IMR-90 (cell line): ENCODE measurements at regions not wholly inside any gene's neighbourhood (a gene's known extent, or its start where the extent isn't known, plus 50 kb on each side); places are given as distances from the start of the nearest gene placed in this dataset.

ENCODE experiments used
- ATAC-seq: fragments of 200-7000 bp; cut with Tn5 transposase; 2 replicates; pipeline ENCODE4 v1.9.1; 2020; ENCODE audit warnings: low read depth, mild to moderate bottlenecking, moderate library complexity
- BruUV-seq: library from RNA; stranded (reverse); fragments of 400-500 nt; replicated peaks from 2 replicates; lab custom pipeline; 2021; lab: Mats Ljungman, UMichigan
- CTCF ChIA-PET: fragments of 300-600 bp; formaldehyde crosslinking; extraction: SDS; loops from one replicate; lab custom pipeline; 2021; ENCODE audit warnings: antibody characterized with exemption; lab: Yijun Ruan, JAX
- POLR2A ChIA-PET: fragments of 300-600 bp; sonication (Branson Sonifier 250); formaldehyde crosslinking; loops from one replicate; lab custom pipeline; 2022; ENCODE audit warnings: antibody characterized with exemption; ENCODE audit not compliant: unreplicated experiment; lab: Charles Lee
- DNase-seq: peaks from one replicate; pipeline ENCODE4 v3.0.0; 2013
- H2AFZ ChIP-seq: replicated peaks from 2 replicates; pipeline ENCODE3; 2013; ENCODE audit warnings: low read length, mild to moderate bottlenecking; ENCODE audit not compliant: poor library complexity
- H2AK5ac ChIP-seq: 2 replicates; pipeline ENCODE4 v1.6.1; 2013; ENCODE audit warnings: low read depth, low read length, inconsistent platforms
- H2AK9ac ChIP-seq: replicated peaks from 2 replicates; pipeline ENCODE3; 2013; ENCODE audit warnings: mild to moderate bottlenecking, low read depth, low read length, moderate library complexity; ENCODE audit not compliant: poor library complexity
- H2BK120ac ChIP-seq: 2 replicates; pipeline ENCODE4 v1.6.1; 2013; ENCODE audit warnings: low read depth, low read length, inconsistent platforms
- H2BK15ac ChIP-seq: 3 replicates; pipeline ENCODE4 v1.6.1; 2013; ENCODE audit warnings: low read depth, low read length, inconsistent platforms
- H2BK20ac ChIP-seq: 2 replicates; pipeline ENCODE4 v1.6.1; 2013; ENCODE audit warnings: low read depth, mild to moderate bottlenecking, inconsistent platforms, low read length, moderate library complexity
- H2BK5ac ChIP-seq: 2 replicates; pipeline ENCODE4 v1.6.1; 2013; ENCODE audit warnings: mild to moderate bottlenecking, low read depth, low read length, inconsistent platforms; ENCODE audit not compliant: poor library complexity, severe bottlenecking
- H3K14ac ChIP-seq: replicated peaks from 2 replicates; pipeline ENCODE4 v1.6.1; 2013; ENCODE audit warnings: low read depth, low read length, inconsistent platforms
- H3K18ac ChIP-seq: 2 replicates; pipeline ENCODE4 v1.6.1; 2013; ENCODE audit warnings: low read depth, low read length, control low read depth
- H3K23ac ChIP-seq: 2 replicates; pipeline ENCODE4 v1.6.1; 2013; ENCODE audit warnings: low read depth, low read length, inconsistent platforms
- H3K27ac ChIP-seq: 2 replicates; pipeline ENCODE4 v1.5.1; 2013; ENCODE audit warnings: mild to moderate bottlenecking, control low read depth, low read length; ENCODE audit not compliant: insufficient read depth
- H3K27me3 ChIP-seq: 2 replicates; pipeline ENCODE4 v1.6.1; 2013; ENCODE audit warnings: low read length; ENCODE audit not compliant: control insufficient read depth, insufficient read depth
- H3K36me3 ChIP-seq: 2 replicates; pipeline ENCODE4 v1.6.1; 2013; ENCODE audit warnings: low read length, mixed read lengths; ENCODE audit not compliant: control insufficient read depth, insufficient read depth
- H3K4ac ChIP-seq: 2 replicates; pipeline ENCODE4 v1.6.1; 2013; ENCODE audit warnings: low read depth, low read length, inconsistent platforms
- H3K4me1 ChIP-seq: 2 replicates; pipeline ENCODE4 v1.6.1; 2013; ENCODE audit warnings: low read length, mixed read lengths; ENCODE audit not compliant: control insufficient read depth, insufficient read depth
- H3K4me2 ChIP-seq: 2 replicates; pipeline ENCODE4 v1.6.1; 2013; ENCODE audit warnings: low read depth, mild to moderate bottlenecking, control low read depth, low read length, moderate library complexity
- H3K4me3 ChIP-seq: 2 replicates; pipeline ENCODE4 v1.5.1; 2013; ENCODE audit warnings: low read depth, mild to moderate bottlenecking, control low read depth, low read length, moderate library complexity; ENCODE audit not compliant: insufficient read depth
- H3K56ac ChIP-seq: 2 replicates; pipeline ENCODE4 v1.6.1; 2013; ENCODE audit warnings: low read length, inconsistent platforms; ENCODE audit not compliant: insufficient read depth; ENCODE audit errors: extremely low read depth
- H3K79me1 ChIP-seq, 2 experiments: 2 replicates each; pipeline ENCODE4 v1.6.1; 2013; ENCODE audit warnings: low read length in 2 of 2, inconsistent platforms in 1 of 2, low read depth in 1 of 2
- H3K9ac ChIP-seq: 2 replicates; pipeline ENCODE4 v1.6.1; 2013; ENCODE audit warnings: low read depth, low read length, control low read depth
- H3K9me1 ChIP-seq: 2 replicates; pipeline ENCODE4 v1.6.1; 2013; ENCODE audit warnings: low read length, inconsistent platforms; ENCODE audit not compliant: insufficient read depth
- H3K9me3 ChIP-seq: 2 replicates; pipeline ENCODE4 v1.6.1; 2013; ENCODE audit warnings: low read length; ENCODE audit not compliant: control insufficient read depth, insufficient read depth
- H4K20me1 ChIP-seq: 2 replicates; pipeline ENCODE4 v1.6.1; 2013; ENCODE audit warnings: low read length, inconsistent platforms; ENCODE audit not compliant: insufficient read depth
- H4K5ac ChIP-seq: 2 replicates; pipeline ENCODE4 v1.6.1; 2013; ENCODE audit warnings: mild to moderate bottlenecking, low read depth, low read length, control low read depth
- H4K8ac ChIP-seq, 2 experiments: 2 replicates each; pipeline ENCODE4 v1.6.1; 2013; ENCODE audit warnings: low read depth in 2 of 2, low read length in 2 of 2, control low read depth in 1 of 2, inconsistent platforms in 1 of 2
- H4K91ac ChIP-seq: 2 replicates; pipeline ENCODE4 v1.6.1; 2013; ENCODE audit warnings: low read depth, low read length, inconsistent platforms; ENCODE audit not compliant: insufficient read depth
- CEBPB ChIP-seq: IDR thresholded peaks from 2 replicates; pipeline ENCODE4 v1.6.1; 2012; ENCODE audit warnings: low read depth, low read length, improper control_type of control experiment
- MXI1 ChIP-seq: IDR thresholded peaks from 2 replicates; pipeline ENCODE4 v1.6.1; 2012; ENCODE audit warnings: low read depth, mild to moderate bottlenecking, low read length, moderate library complexity, borderline replicate concordance
- RCOR1 ChIP-seq: IDR thresholded peaks from 2 replicates; pipeline ENCODE4 v1.6.1; 2012; ENCODE audit warnings: mild to moderate bottlenecking, low read length, improper control_type of control experiment; ENCODE audit not compliant: insufficient replicate concordance
- RFX5 ChIP-seq: IDR thresholded peaks from 2 replicates; pipeline ENCODE4 v1.8.0; 2012; ENCODE audit warnings: low read depth, mild to moderate bottlenecking, low read length, moderate library complexity
- SMC3 ChIP-seq: fragments of 150-350 bp; IDR thresholded peaks from 2 replicates; pipeline ENCODE4 v1.6.1; 2016; ENCODE audit warnings: low read depth, mild to moderate bottlenecking, antibody characterized with exemption, low read length, moderate library complexity
- WGBS, 2 experiments: methylation state at CpG; one replicate each; pipeline versions ENCODE4 v1.1.5 to v1.1.7; 2013; ENCODE audit warnings: missing lambda C conversion rate in 2 of 2; ENCODE audit not compliant: insufficient read length in 1 of 2; ENCODE audit errors: extremely low coverage in 2 of 2; 5-methylcytosine and 5-hydroxymethylcytosine counted together
- dilution Hi-C: fragments of 300-500 bp; cut with HindIII; formaldehyde crosslinking; loops from one replicate; pipeline ENCODE4 v1.14.3; 2018; ENCODE audit warnings: low sequenced_read_pairs; ENCODE audit not compliant: unreplicated experiment
- in situ Hi-C: fragments of 300-500 bp; cut with MboI; formaldehyde crosslinking; loops from 3 replicates; pipeline ENCODE4 v1.14.3; 2019; ENCODE audit warnings: low sequenced_read_pairs, inconsistent platforms, mixed read lengths
- intact Hi-C: fragments of 100-400 bp; cut with micrococcal nuclease; formaldehyde crosslinking; loops from 2 replicates; pipeline ENCODE4 v1.10.0; 2022
- TF ChIP-seq, protein P1 (sequence below): conservative IDR thresholded peaks from 2 replicates; pipeline ENCODE4 v1.5.1; 2012; ENCODE audit warnings: mild to moderate bottlenecking, low read depth, low read length, improper control_type of control experiment

DNA sequence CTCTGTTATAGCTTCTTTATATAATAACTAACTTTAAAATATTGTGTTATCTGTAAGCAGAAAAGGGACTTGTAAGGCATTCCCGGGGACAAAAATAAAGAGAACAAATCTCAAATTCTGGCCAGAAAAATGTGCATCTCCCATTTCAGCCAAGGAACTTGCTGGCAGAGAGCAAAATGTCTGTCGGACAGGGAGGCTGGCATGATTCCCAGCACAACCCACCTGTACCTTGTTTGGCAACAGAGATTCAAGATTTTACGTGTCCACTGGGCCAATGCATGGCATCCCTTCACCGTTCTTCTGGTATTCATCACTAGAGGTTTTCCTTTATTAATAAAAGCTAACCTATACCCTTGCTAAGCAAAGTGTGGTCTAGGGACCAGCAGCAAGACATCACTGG is 566.6 kb downstream of the PSAT1 start:
- Histone ChIP-seq H2BK5ac (no peak overlapping the region), H2AK9ac (no peak overlapping the region), H2AFZ (peak overlapping the region; percentile 36), H3K27ac (no peak overlapping the region), H2BK20ac (peak overlapping the region; percentile 57), H3K4ac (peak overlapping the region; percentile 65; the same call in 1 of the 2 replicates), H3K9me1 (0 out of 2 replicates have a peak, but pooled peaks cover 6% of the 10 kb centered on the region), H3K79me1 (no peaks in the 10 kb centered on the region), H4K5ac (peak overlapping the region; percentile 84; the same call in 1 of the 2 replicates), H3K4me1 (peaks cover 4% of the 10 kb centered on the region), H2BK120ac (peak overlapping the region; percentile 71), H3K18ac (no peak overlapping the region), H4K91ac (peak overlapping the region; percentile 67), H3K9ac (no peak overlapping the region), H3K56ac (no peak overlapping the region), H4K8ac (peak overlapping the region in 1 of 2 experiments; percentile 74; a peak in 2 of 4 replicates), H3K36me3 (no peaks in the 10 kb centered on the region), H3K27me3 (no peaks in the 10 kb centered on the region), H3K23ac (no peak overlapping the region), H3K4me2 (no peak overlapping the region), H3K4me3 (no peak overlapping the region), H4K20me1 (no peaks in the 10 kb centered on the region), H2AK5ac (peak overlapping the region; percentile 66; the same call in 1 of the 2 replicates), H3K9me3 (no peaks in the 10 kb centered on the region), H2BK15ac (peak overlapping the region; percentile 4; the same call in 1 of the 3 replicates), H3K14ac (0 out of 2 replicates have a peak overlapping the region, but pooled peaks have one; percentile 13)
- ChIA-PET POLR2A (no interaction called here), CTCF (no interaction called here)
- dilution Hi-C loops (no loop called here), in situ Hi-C loops (no loop called here), intact Hi-C loops (no loop called here)
- no peak for DNase-seq
- TF ChIP-seq RCOR1 = no peak
- TF ChIP-seq MXI1 = no peak
- TF ChIP-seq RFX5 = no peak
- no peak for TF ChIP-seq CEBPB
- no peak for TF ChIP-seq SMC3
- TF ChIP-seq, protein P1, sequence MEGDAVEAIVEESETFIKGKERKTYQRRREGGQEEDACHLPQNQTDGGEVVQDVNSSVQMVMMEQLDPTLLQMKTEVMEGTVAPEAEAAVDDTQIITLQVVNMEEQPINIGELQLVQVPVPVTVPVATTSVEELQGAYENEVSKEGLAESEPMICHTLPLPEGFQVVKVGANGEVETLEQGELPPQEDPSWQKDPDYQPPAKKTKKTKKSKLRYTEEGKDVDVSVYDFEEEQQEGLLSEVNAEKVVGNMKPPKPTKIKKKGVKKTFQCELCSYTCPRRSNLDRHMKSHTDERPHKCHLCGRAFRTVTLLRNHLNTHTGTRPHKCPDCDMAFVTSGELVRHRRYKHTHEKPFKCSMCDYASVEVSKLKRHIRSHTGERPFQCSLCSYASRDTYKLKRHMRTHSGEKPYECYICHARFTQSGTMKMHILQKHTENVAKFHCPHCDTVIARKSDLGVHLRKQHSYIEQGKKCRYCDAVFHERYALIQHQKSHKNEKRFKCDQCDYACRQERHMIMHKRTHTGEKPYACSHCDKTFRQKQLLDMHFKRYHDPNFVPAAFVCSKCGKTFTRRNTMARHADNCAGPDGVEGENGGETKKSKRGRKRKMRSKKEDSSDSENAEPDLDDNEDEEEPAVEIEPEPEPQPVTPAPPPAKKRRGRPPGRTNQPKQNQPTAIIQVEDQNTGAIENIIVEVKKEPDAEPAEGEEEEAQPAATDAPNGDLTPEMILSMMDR = no peak
- no TSS peak for BruUV-seq
- ATAC-seq = no peak
- no CpG with 5 or more reads among the region's 4 CpGs for WGBS, 2 experiments
